ENCODE measurements at regions not wholly inside any gene's neighbourhood (a gene's known extent, or its start where the extent isn't known, plus 50 kb on each side); places are given as distances from the start of the nearest gene placed in this dataset.

- no peak overlapping the region for H3K27ac ChIP-seq (ENCODE audit: low read depth, low read length)
- POLR2A ChIA-PET: no interaction called here
- H3K9me3 ChIP-seq (ENCODE audit: control insufficient read depth, insufficient read depth, low read length): no peaks in the 10 kb centered on the region
- no peaks in the 10 kb centered on the region for H3K27me3 ChIP-seq (ENCODE audit: control insufficient read depth, insufficient read depth, low read length)
- CTCF ChIA-PET: no interaction called here
- TF ChIP-seq, protein P1, sequence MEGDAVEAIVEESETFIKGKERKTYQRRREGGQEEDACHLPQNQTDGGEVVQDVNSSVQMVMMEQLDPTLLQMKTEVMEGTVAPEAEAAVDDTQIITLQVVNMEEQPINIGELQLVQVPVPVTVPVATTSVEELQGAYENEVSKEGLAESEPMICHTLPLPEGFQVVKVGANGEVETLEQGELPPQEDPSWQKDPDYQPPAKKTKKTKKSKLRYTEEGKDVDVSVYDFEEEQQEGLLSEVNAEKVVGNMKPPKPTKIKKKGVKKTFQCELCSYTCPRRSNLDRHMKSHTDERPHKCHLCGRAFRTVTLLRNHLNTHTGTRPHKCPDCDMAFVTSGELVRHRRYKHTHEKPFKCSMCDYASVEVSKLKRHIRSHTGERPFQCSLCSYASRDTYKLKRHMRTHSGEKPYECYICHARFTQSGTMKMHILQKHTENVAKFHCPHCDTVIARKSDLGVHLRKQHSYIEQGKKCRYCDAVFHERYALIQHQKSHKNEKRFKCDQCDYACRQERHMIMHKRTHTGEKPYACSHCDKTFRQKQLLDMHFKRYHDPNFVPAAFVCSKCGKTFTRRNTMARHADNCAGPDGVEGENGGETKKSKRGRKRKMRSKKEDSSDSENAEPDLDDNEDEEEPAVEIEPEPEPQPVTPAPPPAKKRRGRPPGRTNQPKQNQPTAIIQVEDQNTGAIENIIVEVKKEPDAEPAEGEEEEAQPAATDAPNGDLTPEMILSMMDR (IDR thresholded peaks at IDR 0.05; ENCODE audit: low read depth, low read length): no peak
- DNase-seq (ENCODE audit: low read depth, low spot score): no peak
- H3K4me3 ChIP-seq (ENCODE audit: low read depth, low read length): no peak overlapping the region
Observed at GRCh38 chr14:84282618-84283017, 1247.3 kb upstream of the FLRT2 start.

- POLR2A ChIA-PET: no interaction called here
- Histone ChIP-seq H3K4me3 (ENCODE audit: low read depth, low read length) (no peak overlapping the region), H3K27me3 (ENCODE audit: control insufficient read depth, insufficient read depth, low read length) (no peaks in the 10 kb centered on the region), H3K27ac (ENCODE audit: low read depth, low read length) (no peak overlapping the region), H3K9me3 (ENCODE audit: control insufficient read depth, insufficient read depth, low read length) (no peaks in the 10 kb centered on the region)
- DNase-seq (ENCODE audit: low read depth, low spot score): no peak
- CTCF ChIA-PET: interaction anchor here (1.6 kb wide), 1 partner anchor 14 kb away, joined by 3 read pairs; no protein-coding TSS in a partner anchor
- TF ChIP-seq, protein P1 (IDR thresholded peaks at IDR 0.05; ENCODE audit: low read depth, low read length): no peak
Observed at GRCh38 chr14:84288781-84289180, 1241.2 kb upstream of the FLRT2 start.

GRCh38 chr14:84298663-84299195, 1231.2 kb upstream of the FLRT2 start:
- ChIA-PET POLR2A (no interaction called here), CTCF (no interaction called here)
- Histone ChIP-seq H3K27ac (ENCODE audit: low read depth, low read length) (no peak overlapping the region), H3K27me3 (ENCODE audit: control insufficient read depth, insufficient read depth, low read length) (no peaks in the 10 kb centered on the region), H3K4me3 (ENCODE audit: low read depth, low read length) (no peak overlapping the region), H3K9me3 (ENCODE audit: control insufficient read depth, insufficient read depth, low read length) (peaks cover 7% of the 10 kb centered on the region; the same call in 1 of the 2 replicates)
- DNase-seq (ENCODE audit: low read depth, low spot score): no peak
- TF ChIP-seq, protein P1 (IDR thresholded peaks at IDR 0.05; ENCODE audit: low read depth, low read length): no peak

- CTCF ChIA-PET: no interaction called here
- no peak overlapping the region for H3K27ac ChIP-seq (ENCODE audit: low read depth, low read length)
- no peak overlapping the region for H3K4me3 ChIP-seq (ENCODE audit: low read depth, low read length)
- no peak for DNase-seq (ENCODE audit: low read depth, low spot score)
- POLR2A ChIA-PET: no interaction called here
- no peaks in the 10 kb centered on the region for H3K27me3 ChIP-seq (ENCODE audit: control insufficient read depth, insufficient read depth, low read length)
- peaks cover 7% of the 10 kb centered on the region for H3K9me3 ChIP-seq (ENCODE audit: control insufficient read depth, insufficient read depth, low read length)
- TF ChIP-seq, protein P1 (IDR thresholded peaks at IDR 0.05; ENCODE audit: low read depth, low read length): no peak
Observed at GRCh38 chr14:84303140-84303539, 1226.8 kb upstream of the FLRT2 start.

GRCh38 chr14:84312551-84312950, 1217.4 kb upstream of the FLRT2 start:
- H3K27me3 ChIP-seq (ENCODE audit: control insufficient read depth, insufficient read depth, low read length): no peaks in the 10 kb centered on the region
- no peak overlapping the region for H3K4me3 ChIP-seq (ENCODE audit: low read depth, low read length)
- H3K27ac ChIP-seq (ENCODE audit: low read depth, low read length): no peak overlapping the region
- ChIA-PET POLR2A (no interaction called here), CTCF (no interaction called here)
- TF ChIP-seq, protein P1 (IDR thresholded peaks at IDR 0.05; ENCODE audit: low read depth, low read length): no peak
- no peak for DNase-seq (ENCODE audit: low read depth, low spot score)
- H3K9me3 ChIP-seq (ENCODE audit: control insufficient read depth, insufficient read depth, low read length): no peaks in the 10 kb centered on the region
